SK-N-SH treated with all-trans-retinoic acid at 6 μM for 48 hours (cell line): ENCODE measurements at regions not wholly inside any gene's neighbourhood (a gene's known extent, or its start where the extent isn't known, plus 50 kb on each side); places are given as distances from the start of the nearest gene placed in this dataset.

Source experiments
- ATAC-seq: fragments of 200-7000 bp; cut with Tn5 transposase; 3 replicates; pipeline ENCODE4 v1.9.1; 2020; ENCODE audit warnings: mild to moderate bottlenecking, moderate library complexity
- ARNTL ChIP-seq: fragments of 450-650 bp; formaldehyde crosslinking; IDR thresholded peaks from 2 replicates; pipeline ENCODE4 v1.5.0; 2020; ENCODE audit warnings: low read depth, mild to moderate bottlenecking, moderate library complexity, borderline replicate concordance
- CREB5 ChIP-seq: fragments of 250-450 bp; sonication (Bioruptor Pico); IDR thresholded peaks from 2 replicates; pipeline ENCODE4 v1.5.1; 2020; ENCODE audit warnings: low read depth, mild to moderate bottlenecking, moderate library complexity
- CSRNP3 ChIP-seq: fragments of 250-450 bp; sonication (Bioruptor Pico); IDR thresholded peaks from 2 replicates; pipeline ENCODE4 v1.5.1; 2021; ENCODE audit warnings: mild to moderate bottlenecking, moderate library complexity
- GLIS3 ChIP-seq: fragments of 250-450 bp; sonication (Bioruptor Pico); IDR thresholded peaks from 2 replicates; pipeline ENCODE4 v1.5.0; 2020; ENCODE audit warnings: mild to moderate bottlenecking, moderate library complexity
- ISL1 ChIP-seq: fragments of 250-450 bp; sonication (Bioruptor Pico); IDR thresholded peaks from 2 replicates; pipeline ENCODE4 v2.1.2; 2022; ENCODE audit warnings: mild to moderate bottlenecking, moderate library complexity
- OSR1 ChIP-seq: fragments of 250-450 bp; sonication (Bioruptor Pico); IDR thresholded peaks from 2 replicates; pipeline ENCODE4 v1.8.0; 2022; ENCODE audit warnings: moderate library complexity, mild to moderate bottlenecking, inconsistent platforms
- PATZ1 ChIP-seq: fragments of 250-450 bp; sonication (Bioruptor Pico); IDR thresholded peaks from 2 replicates; pipeline ENCODE4 v1.8.0; 2020; ENCODE audit warnings: mild to moderate bottlenecking, moderate library complexity, borderline replicate concordance
- POU6F1 ChIP-seq: fragments of 250-450 bp; sonication (Bioruptor Pico); IDR thresholded peaks from 2 replicates; pipeline ENCODE4 v1.8.0; 2021; ENCODE audit warnings: low read depth, mild to moderate bottlenecking, moderate library complexity, borderline replicate concordance
- PPARA ChIP-seq: fragments of 250-450 bp; sonication (Bioruptor Pico); IDR thresholded peaks from 2 replicates; pipeline ENCODE4 v1.5.0; 2020; ENCODE audit warnings: mild to moderate bottlenecking, borderline replicate concordance
- RARB ChIP-seq: fragments of 250-450 bp; sonication (Bioruptor Pico); IDR thresholded peaks from 2 replicates; pipeline ENCODE4 v1.8.0; 2021; ENCODE audit warnings: mild to moderate bottlenecking, moderate library complexity
- SNAI2 ChIP-seq: fragments of 250-450 bp; sonication (Bioruptor Pico); IDR thresholded peaks from 2 replicates; pipeline ENCODE4 v1.5.0; 2020; ENCODE audit warnings: mild to moderate bottlenecking, moderate library complexity
- TOX ChIP-seq: fragments of 250-450 bp; sonication (Bioruptor Pico); IDR thresholded peaks from 2 replicates; pipeline ENCODE4 v1.8.0; 2021; ENCODE audit warnings: mild to moderate bottlenecking, moderate library complexity, borderline replicate concordance
- TSHZ2 ChIP-seq: fragments of 250-450 bp; sonication (Bioruptor Pico); IDR thresholded peaks from 2 replicates; pipeline ENCODE4 v1.5.0; 2020; ENCODE audit warnings: mild to moderate bottlenecking, moderate library complexity
- ZC3H10 ChIP-seq: fragments of 250-450 bp; sonication (Bioruptor Pico); IDR thresholded peaks from 2 replicates; pipeline ENCODE4 v1.5.1; 2021; ENCODE audit warnings: mild to moderate bottlenecking, moderate library complexity
- ZFP3 ChIP-seq: fragments of 250-450 bp; sonication (Bioruptor Pico); IDR thresholded peaks from 2 replicates; pipeline ENCODE4 v1.5.0; 2020; ENCODE audit warnings: mild to moderate bottlenecking, moderate library complexity
- ZFP30 ChIP-seq: fragments of 450-650 bp; formaldehyde crosslinking; IDR thresholded peaks from 2 replicates; pipeline ENCODE4 v1.5.0; 2022; ENCODE audit warnings: mild to moderate bottlenecking, moderate library complexity
- ZNF565 ChIP-seq: fragments of 450-650 bp; formaldehyde crosslinking; conservative IDR thresholded peaks from 2 replicates; pipeline ENCODE4 v1.5.0; 2020; ENCODE audit warnings: low read depth, mild to moderate bottlenecking, moderate library complexity
- ZNF70 ChIP-seq: fragments of 450-650 bp; formaldehyde crosslinking; IDR thresholded peaks from 2 replicates; pipeline ENCODE4 v1.5.0; 2020; ENCODE audit warnings: mild to moderate bottlenecking, moderate library complexity

- no peak for TF ChIP-seq PATZ1 (CRISPR knock-in tag)
Measured at GRCh38 chr18:72013427-72013850, 530.7 kb downstream of the CBLN2 start (continued).

GRCh38 chr18:71998547-71999097 is 545.5 kb downstream of the CBLN2 start:
- no peak for ATAC-seq
- TF ChIP-seq RARB (CRISPR knock-in tag) (no peak), ZFP30 (CRISPR knock-in tag) (no peak), CREB5 (CRISPR knock-in tag) (no peak)

- ATAC-seq: no peak
- TF ChIP-seq OSR1 (CRISPR knock-in tag): no peak
- TF ChIP-seq CREB5 (CRISPR knock-in tag): peak; percentile 64; the same call in 1 of the 2 replicates
- TF ChIP-seq TOX: no peak
- TF ChIP-seq TSHZ2 (CRISPR knock-in tag): no peak
- TF ChIP-seq PATZ1 (CRISPR knock-in tag): no peak
- TF ChIP-seq ZFP3: no peak
- TF ChIP-seq GLIS3 (CRISPR knock-in tag): no peak
- TF ChIP-seq PPARA: no peak
- TF ChIP-seq ZNF565 (CRISPR knock-in tag): no peak
- no peak for TF ChIP-seq ARNTL (CRISPR knock-in tag)
- TF ChIP-seq POU6F1 (CRISPR knock-in tag): no peak
- TF ChIP-seq ISL1: peak; percentile 93
- no peak for TF ChIP-seq ZC3H10 (CRISPR knock-in tag)
- TF ChIP-seq CSRNP3 (CRISPR knock-in tag): no peak
- no peak for TF ChIP-seq SNAI2 (CRISPR knock-in tag)
- no peak for TF ChIP-seq ZNF70 (CRISPR knock-in tag)
Measured at GRCh38 chr18:71995904-71996465, 548.2 kb downstream of the CBLN2 start.
